ENCODE measurements at regions not wholly inside any gene's neighbourhood (a gene's known extent, or its start where the extent isn't known, plus 50 kb on each side); places are given as distances from the start of the nearest gene placed in this dataset.

GRCh38 chr6:85062884-85063283 lies 298.5 kb upstream of the TBX18 start:
- no peak overlapping the region for H3K4me3 ChIP-seq (ENCODE audit: insufficient read depth, low read length, poor library complexity, severe bottlenecking)
- no peak overlapping the region for H2AFZ ChIP-seq (ENCODE audit: low read depth, low read length, severe bottlenecking)
- no peak overlapping the region for H3K9ac ChIP-seq (ENCODE audit: low read length)
- no peak overlapping the region for H3K27ac ChIP-seq (ENCODE audit: low read depth, low read length)
- no peaks in the 10 kb centered on the region for H4K20me1 ChIP-seq (ENCODE audit: low read depth, low read length)
- no peaks in the 10 kb centered on the region for H3K9me2 ChIP-seq (replicated peaks; ENCODE audit: insufficient read depth, low read length)
- no peaks in the 10 kb centered on the region for H3K27me3 ChIP-seq (ENCODE audit: low read length)
- TF ChIP-seq EZH2phosphoT487 (conservative IDR thresholded peaks at IDR 0.05; ENCODE audit: low read length) (no peak), CTCF (IDR thresholded peaks at IDR 0.05; ENCODE audit: insufficient read depth, low read length, poor library complexity, severe bottlenecking) (no peak)
- no peak overlapping the region for H3K4me2 ChIP-seq (ENCODE audit: low read depth, low read length, poor library complexity, severe bottlenecking)
- H3K79me2 ChIP-seq (ENCODE audit: insufficient read depth, low read length), result no peaks in the 10 kb centered on the region
- H3F3A ChIP-seq (ENCODE audit: insufficient read depth), result no peaks in the 10 kb centered on the region
- no peaks in the 10 kb centered on the region for H3K36me3 ChIP-seq (ENCODE audit: low read length)
- H3K9me3 ChIP-seq (ENCODE audit: insufficient read depth, low read length), result no peaks in the 10 kb centered on the region

DNA sequence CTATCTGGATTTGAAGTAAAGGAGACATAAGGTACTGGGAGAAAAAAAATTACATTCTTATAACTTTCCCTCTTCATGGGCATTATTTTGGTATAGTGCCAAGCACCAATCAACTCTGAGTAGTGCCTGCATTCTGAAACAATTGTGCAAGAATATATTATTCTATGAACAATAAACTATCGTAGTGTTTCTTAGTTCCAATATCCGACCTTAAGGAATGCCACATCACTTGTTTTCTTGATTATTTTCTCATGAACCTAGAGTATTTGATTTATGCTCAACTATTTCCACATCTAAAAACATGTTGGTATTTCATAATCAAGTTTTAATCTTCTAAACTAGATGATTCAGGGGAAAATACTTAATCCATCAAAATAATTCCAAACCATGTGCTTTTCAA lies 294.4 kb upstream of the TBX18 start:
- H3K4me2 ChIP-seq (ENCODE audit: low read depth, low read length, poor library complexity, severe bottlenecking), result no peak overlapping the region
- H3K79me2 ChIP-seq (ENCODE audit: insufficient read depth, low read length), result no peaks in the 10 kb centered on the region
- no peak overlapping the region for H3K27ac ChIP-seq (ENCODE audit: low read depth, low read length)
- H3K27me3 ChIP-seq (ENCODE audit: low read length), result no peaks in the 10 kb centered on the region
- no peaks in the 10 kb centered on the region for H4K20me1 ChIP-seq (ENCODE audit: low read depth, low read length)
- H3K4me3 ChIP-seq (ENCODE audit: insufficient read depth, low read length, poor library complexity, severe bottlenecking), result no peak overlapping the region
- H3F3A ChIP-seq (ENCODE audit: insufficient read depth), result no peaks in the 10 kb centered on the region
- no peaks in the 10 kb centered on the region for H3K9me3 ChIP-seq (ENCODE audit: insufficient read depth, low read length)
- no peak for TF ChIP-seq EZH2phosphoT487 (conservative IDR thresholded peaks at IDR 0.05; ENCODE audit: low read length)
- no peak for TF ChIP-seq CTCF (IDR thresholded peaks at IDR 0.05; ENCODE audit: insufficient read depth, low read length, poor library complexity, severe bottlenecking)
- H2AFZ ChIP-seq (ENCODE audit: low read depth, low read length, severe bottlenecking), result no peak overlapping the region
- H3K9ac ChIP-seq (ENCODE audit: low read length), result no peak overlapping the region
- no peaks in the 10 kb centered on the region for H3K9me2 ChIP-seq (replicated peaks; ENCODE audit: insufficient read depth, low read length)
- no peaks in the 10 kb centered on the region for H3K36me3 ChIP-seq (ENCODE audit: low read length)

DNA sequence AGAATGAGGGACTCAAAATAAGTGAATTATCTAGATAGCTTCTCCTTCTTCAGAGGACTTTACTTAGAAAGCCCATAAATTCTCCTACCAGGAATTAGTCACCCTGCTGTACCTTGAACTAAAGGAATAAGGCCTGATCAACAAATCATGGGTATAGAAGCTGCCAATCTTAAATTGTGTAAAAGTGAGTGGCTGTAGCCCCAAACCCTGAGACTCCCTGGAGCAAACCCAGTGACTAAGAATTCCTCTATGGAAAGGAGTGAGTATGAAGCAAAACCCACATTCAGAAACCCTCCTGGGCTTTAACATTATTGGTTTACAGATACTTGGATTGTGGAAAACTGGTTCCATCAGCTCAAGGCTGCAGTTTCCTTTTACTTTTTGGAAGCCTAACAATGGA lies 285.8 kb upstream of the TBX18 start:
- Histone ChIP-seq H3K9me2 (replicated peaks; ENCODE audit: insufficient read depth, low read length) (no peaks in the 10 kb centered on the region), H3K4me3 (ENCODE audit: insufficient read depth, low read length, poor library complexity, severe bottlenecking) (no peak overlapping the region), H3K9me3 (ENCODE audit: insufficient read depth, low read length) (no peaks in the 10 kb centered on the region), H3K79me2 (ENCODE audit: insufficient read depth, low read length) (no peaks in the 10 kb centered on the region), H2AFZ (ENCODE audit: low read depth, low read length, severe bottlenecking) (no peak overlapping the region), H3K27me3 (ENCODE audit: low read length) (no peaks in the 10 kb centered on the region), H4K20me1 (ENCODE audit: low read depth, low read length) (no peaks in the 10 kb centered on the region), H3K4me2 (ENCODE audit: low read depth, low read length, poor library complexity, severe bottlenecking) (no peak overlapping the region), H3F3A (ENCODE audit: insufficient read depth) (no peaks in the 10 kb centered on the region), H3K36me3 (ENCODE audit: low read length) (no peaks in the 10 kb centered on the region), H3K9ac (ENCODE audit: low read length) (no peak overlapping the region), H3K27ac (ENCODE audit: low read depth, low read length) (no peak overlapping the region)
- no peak for TF ChIP-seq CTCF (IDR thresholded peaks at IDR 0.05; ENCODE audit: insufficient read depth, low read length, poor library complexity, severe bottlenecking)
- no peak for TF ChIP-seq EZH2phosphoT487 (conservative IDR thresholded peaks at IDR 0.05; ENCODE audit: low read length)

DNA sequence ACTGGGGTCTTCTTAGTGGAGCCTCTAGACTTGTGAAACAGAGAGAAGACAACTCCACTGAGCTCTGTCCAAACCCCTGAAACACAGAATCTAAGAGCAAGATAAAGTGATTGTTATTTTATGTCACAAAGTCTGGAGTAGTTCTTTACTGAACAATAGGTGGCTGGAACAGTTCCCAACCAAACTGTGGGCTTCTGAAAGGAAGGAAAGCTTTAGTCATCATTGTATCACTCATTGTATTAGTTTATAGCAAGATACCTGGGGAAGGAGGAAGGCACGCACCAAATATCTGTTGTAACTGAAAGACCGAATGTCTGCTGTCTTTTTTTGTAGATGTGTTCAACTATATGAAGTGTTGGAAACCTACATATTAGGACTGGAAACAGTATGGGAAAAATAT lies 284.9 kb upstream of the TBX18 start:
- H3K4me3 ChIP-seq (ENCODE audit: insufficient read depth, low read length, poor library complexity, severe bottlenecking), result no peak overlapping the region
- no peaks in the 10 kb centered on the region for H4K20me1 ChIP-seq (ENCODE audit: low read depth, low read length)
- H2AFZ ChIP-seq (ENCODE audit: low read depth, low read length, severe bottlenecking), result no peak overlapping the region
- H3K79me2 ChIP-seq (ENCODE audit: insufficient read depth, low read length), result no peaks in the 10 kb centered on the region
- no peak overlapping the region for H3K4me2 ChIP-seq (ENCODE audit: low read depth, low read length, poor library complexity, severe bottlenecking)
- no peaks in the 10 kb centered on the region for H3F3A ChIP-seq (ENCODE audit: insufficient read depth)
- no peak for TF ChIP-seq EZH2phosphoT487 (conservative IDR thresholded peaks at IDR 0.05; ENCODE audit: low read length)
- TF ChIP-seq CTCF (IDR thresholded peaks at IDR 0.05; ENCODE audit: insufficient read depth, low read length, poor library complexity, severe bottlenecking), result no peak
- no peak overlapping the region for H3K9ac ChIP-seq (ENCODE audit: low read length)
- H3K9me3 ChIP-seq (ENCODE audit: insufficient read depth, low read length), result no peaks in the 10 kb centered on the region
- no peaks in the 10 kb centered on the region for H3K36me3 ChIP-seq (ENCODE audit: low read length)
- no peaks in the 10 kb centered on the region for H3K27me3 ChIP-seq (ENCODE audit: low read length)
- H3K9me2 ChIP-seq (replicated peaks; ENCODE audit: insufficient read depth, low read length), result no peaks in the 10 kb centered on the region
- H3K27ac ChIP-seq (ENCODE audit: low read depth, low read length), result no peak overlapping the region
